ENCODE measurements at regions not wholly inside any gene's neighbourhood (a gene's known extent, or its start where the extent isn't known, plus 50 kb on each side); places are given as distances from the start of the nearest gene placed in this dataset.

DNA sequence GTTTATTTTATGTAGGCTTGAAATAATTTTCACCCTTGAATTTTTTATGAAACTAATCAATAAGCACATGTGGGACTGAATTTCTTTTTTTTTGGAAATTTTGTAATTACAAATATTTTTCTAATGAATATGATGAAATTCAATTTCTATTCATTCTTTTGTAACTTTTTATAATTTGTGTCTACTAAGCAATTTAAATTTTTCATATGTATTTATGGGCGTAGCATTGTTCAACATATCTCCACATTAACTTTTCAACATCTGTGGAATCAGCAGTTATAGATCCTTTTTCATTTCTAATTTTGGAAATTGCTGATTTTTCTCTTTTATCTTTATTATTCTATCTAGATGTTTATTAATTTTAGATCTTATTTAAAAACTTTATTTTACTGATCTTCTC, 1320.3 kb downstream of the C4orf33 start:
- Histone ChIP-seq H3K4me1 (ENCODE audit: insufficient read depth, low read length) (no peaks in the 10 kb centered on the region), H3K36me3 (ENCODE audit: insufficient read depth, low read length) (no peaks in the 10 kb centered on the region), H4K20me1 (ENCODE audit: insufficient read depth, low read length) (no peaks in the 10 kb centered on the region), H2AFZ (ENCODE audit: low read depth, low read length) (no peak overlapping the region), H3K79me2 (ENCODE audit: insufficient read depth, low read length) (no peaks in the 10 kb centered on the region), H3K27me3 (ENCODE audit: insufficient read depth, low read length, poor library complexity) (no peaks in the 10 kb centered on the region), H3K9me3 (ENCODE audit: insufficient read depth, low read length, severe bottlenecking) (no peaks in the 10 kb centered on the region), H3K4me3 (ENCODE audit: low read depth in 1 of 2, low read length in 2 of 2) (no peak overlapping the region), H3K4me2 (ENCODE audit: insufficient read depth, low read length) (no peak overlapping the region), H3K27ac (ENCODE audit: low read length) (no peak overlapping the region), H3K9ac (ENCODE audit: low read depth, low read length) (no peak overlapping the region)
- DNase-seq (no peak), ATAC-seq (ENCODE audit: insufficient read depth, low read depth) (no peak)
- no peak for TF ChIP-seq EZH2 (IDR thresholded peaks at IDR 0.05; ENCODE audit: borderline replicate concordance, low read depth, low read length, severe bottlenecking)
- TF ChIP-seq, protein P1, sequence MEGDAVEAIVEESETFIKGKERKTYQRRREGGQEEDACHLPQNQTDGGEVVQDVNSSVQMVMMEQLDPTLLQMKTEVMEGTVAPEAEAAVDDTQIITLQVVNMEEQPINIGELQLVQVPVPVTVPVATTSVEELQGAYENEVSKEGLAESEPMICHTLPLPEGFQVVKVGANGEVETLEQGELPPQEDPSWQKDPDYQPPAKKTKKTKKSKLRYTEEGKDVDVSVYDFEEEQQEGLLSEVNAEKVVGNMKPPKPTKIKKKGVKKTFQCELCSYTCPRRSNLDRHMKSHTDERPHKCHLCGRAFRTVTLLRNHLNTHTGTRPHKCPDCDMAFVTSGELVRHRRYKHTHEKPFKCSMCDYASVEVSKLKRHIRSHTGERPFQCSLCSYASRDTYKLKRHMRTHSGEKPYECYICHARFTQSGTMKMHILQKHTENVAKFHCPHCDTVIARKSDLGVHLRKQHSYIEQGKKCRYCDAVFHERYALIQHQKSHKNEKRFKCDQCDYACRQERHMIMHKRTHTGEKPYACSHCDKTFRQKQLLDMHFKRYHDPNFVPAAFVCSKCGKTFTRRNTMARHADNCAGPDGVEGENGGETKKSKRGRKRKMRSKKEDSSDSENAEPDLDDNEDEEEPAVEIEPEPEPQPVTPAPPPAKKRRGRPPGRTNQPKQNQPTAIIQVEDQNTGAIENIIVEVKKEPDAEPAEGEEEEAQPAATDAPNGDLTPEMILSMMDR (IDR thresholded peaks at IDR 0.05; ENCODE audit: borderline replicate concordance, extremely low read depth, low read length, poor library complexity, severe bottlenecking), result no peak

DNA sequence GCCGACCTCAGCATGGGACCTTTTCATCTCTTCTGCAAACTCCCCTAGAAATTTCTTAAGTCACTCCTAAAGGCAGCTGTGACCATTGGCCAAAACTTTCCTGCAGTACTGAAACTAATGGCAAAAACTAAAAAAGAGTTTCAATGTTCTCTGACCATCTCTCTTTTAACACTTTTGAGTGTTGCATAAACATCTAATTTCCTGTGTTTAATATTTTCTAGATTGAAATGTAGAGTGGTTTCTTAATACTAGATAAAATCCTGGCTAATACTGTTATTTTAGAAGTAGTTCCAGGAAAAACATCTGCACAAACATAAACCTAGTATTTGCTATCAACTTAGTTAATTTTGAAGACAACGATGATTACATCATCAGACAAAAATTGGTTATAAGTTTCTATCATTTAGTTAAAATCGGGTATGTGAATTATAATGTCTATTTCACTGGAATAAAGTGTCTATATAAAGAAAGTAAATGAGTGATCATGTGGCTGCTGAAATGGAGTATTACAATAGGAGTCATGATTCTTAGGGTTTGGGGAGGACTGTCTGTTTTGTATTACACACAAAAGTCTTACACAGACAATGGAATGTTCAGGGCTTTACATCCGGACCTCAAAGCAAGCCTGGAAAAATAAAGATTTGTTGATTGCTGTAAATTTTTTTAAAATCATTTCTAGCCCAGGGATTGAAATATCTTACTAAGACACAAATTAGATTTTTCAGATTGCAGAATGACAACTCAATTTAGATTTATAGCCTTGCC, 1323.4 kb downstream of the C4orf33 start:
- TF ChIP-seq, protein P1 (IDR thresholded peaks at IDR 0.05; ENCODE audit: borderline replicate concordance, extremely low read depth, low read length, poor library complexity, severe bottlenecking), result no peak
- TF ChIP-seq EZH2 (IDR thresholded peaks at IDR 0.05; ENCODE audit: borderline replicate concordance, low read depth, low read length, severe bottlenecking), result no peak
- DNase-seq, result no peak
- Histone ChIP-seq H3K4me2 (ENCODE audit: insufficient read depth, low read length) (no peak overlapping the region), H3K79me2 (ENCODE audit: insufficient read depth, low read length) (no peaks in the 10 kb centered on the region), H3K27me3 (ENCODE audit: insufficient read depth, low read length, poor library complexity) (no peaks in the 10 kb centered on the region), H3K4me3 (ENCODE audit: low read depth in 1 of 2, low read length in 2 of 2) (no peak overlapping the region), H3K9me3 (ENCODE audit: insufficient read depth, low read length, severe bottlenecking) (no peaks in the 10 kb centered on the region), H3K36me3 (ENCODE audit: insufficient read depth, low read length) (no peaks in the 10 kb centered on the region), H3K4me1 (ENCODE audit: insufficient read depth, low read length) (no peaks in the 10 kb centered on the region), H2AFZ (ENCODE audit: low read depth, low read length) (no peak overlapping the region), H3K9ac (ENCODE audit: low read depth, low read length) (no peak overlapping the region), H3K27ac (ENCODE audit: low read length) (no peak overlapping the region), H4K20me1 (ENCODE audit: insufficient read depth, low read length) (no peaks in the 10 kb centered on the region)
- no peak for ATAC-seq (ENCODE audit: insufficient read depth, low read depth)

DNA sequence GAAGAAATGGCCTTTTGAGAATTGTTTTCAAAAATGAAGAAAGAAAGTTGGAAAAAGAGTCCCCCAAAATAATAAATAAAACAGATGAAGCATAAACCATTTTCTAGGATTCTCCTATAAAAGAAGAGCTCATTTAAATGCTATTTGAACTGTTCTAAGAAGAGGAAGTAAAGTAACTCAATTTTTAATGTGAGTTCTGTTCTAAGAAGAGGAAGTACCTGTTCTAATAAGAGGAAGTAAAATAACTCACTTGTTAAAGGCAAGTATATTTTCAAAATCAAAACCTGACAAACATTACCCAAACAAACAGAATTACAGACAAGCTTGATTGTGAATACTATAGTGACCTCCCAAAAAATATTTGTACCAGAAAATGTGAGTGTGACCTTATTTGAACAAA, 1326.3 kb downstream of the C4orf33 start:
- Histone ChIP-seq H3K4me3 (ENCODE audit: low read depth in 1 of 2, low read length in 2 of 2) (no peak overlapping the region), H3K79me2 (ENCODE audit: insufficient read depth, low read length) (no peaks in the 10 kb centered on the region), H3K27me3 (ENCODE audit: insufficient read depth, low read length, poor library complexity) (no peaks in the 10 kb centered on the region), H3K27ac (ENCODE audit: low read length) (no peak overlapping the region), H4K20me1 (ENCODE audit: insufficient read depth, low read length) (no peaks in the 10 kb centered on the region), H3K4me2 (ENCODE audit: insufficient read depth, low read length) (no peak overlapping the region), H3K9me3 (ENCODE audit: insufficient read depth, low read length, severe bottlenecking) (no peaks in the 10 kb centered on the region), H2AFZ (ENCODE audit: low read depth, low read length) (no peak overlapping the region), H3K4me1 (ENCODE audit: insufficient read depth, low read length) (no peaks in the 10 kb centered on the region), H3K36me3 (ENCODE audit: insufficient read depth, low read length) (no peaks in the 10 kb centered on the region), H3K9ac (ENCODE audit: low read depth, low read length) (no peak overlapping the region)
- DNase-seq, result no peak
- no peak for ATAC-seq (ENCODE audit: insufficient read depth, low read depth)
- TF ChIP-seq EZH2 (IDR thresholded peaks at IDR 0.05; ENCODE audit: borderline replicate concordance, low read depth, low read length, severe bottlenecking), result no peak
- TF ChIP-seq, protein P1 (IDR thresholded peaks at IDR 0.05; ENCODE audit: borderline replicate concordance, extremely low read depth, low read length, poor library complexity, severe bottlenecking), result no peak

All from DND-41 (cell line).